PC-9 (cell line): ENCODE measurements at regions not wholly inside any gene's neighbourhood (a gene's known extent, or its start where the extent isn't known, plus 50 kb on each side); places are given as distances from the start of the nearest gene placed in this dataset.

Source experiments
- CTCF ChIP-seq: fragments of 200-600 bp; sonication (generic); conservative IDR thresholded peaks from 2 replicates; pipeline ENCODE4 v1.6.1; 2017; ENCODE audit warnings: mixed run types, antibody characterized with exemption, mild to moderate bottlenecking, moderate library complexity
- EZH2 ChIP-seq: fragments of 200-600 bp; sonication (generic); IDR thresholded peaks from 2 replicates; pipeline ENCODE4 v1.8.0; 2017; ENCODE audit warnings: antibody characterized with exemption, low read depth

GRCh38 chr4:25474690-25475089 lies 97.6 kb downstream of the ANAPC4 start:
- TF ChIP-seq CTCF (no peak), EZH2 (no peak)
